Fibroblast of gingiva (primary cell): ENCODE measurements at regions not wholly inside any gene's neighbourhood (a gene's known extent, or its start where the extent isn't known, plus 50 kb on each side); places are given as distances from the start of the nearest gene placed in this dataset.
A peak's percentile ranks its signal among the peaks of the same experiment; 100 is the strongest.

Source experiments
- DNase-seq: peaks from one replicate; pipeline ENCODE4 v3.0.0-alpha.2; 2011; ENCODE audit warnings: low read depth

- DNase-seq: no peak
Observed at GRCh38 chr4:124321364-124321763, 391.2 kb downstream of the ANKRD50 start.

- peak; percentile 50 for DNase-seq
Observed at GRCh38 chr4:124322234-124323065, 390.1 kb downstream of the ANKRD50 start.

- no peak for DNase-seq
Observed at GRCh38 chr4:124325690-124326089, 386.8 kb downstream of the ANKRD50 start.

- DNase-seq: no peak
Observed at GRCh38 chr4:124329134-124329533, 383.4 kb downstream of the ANKRD50 start.

GRCh38 chr4:124330045-124330444, 382.5 kb downstream of the ANKRD50 start:
- DNase-seq: no peak

- DNase-seq: no peak
Observed at GRCh38 chr4:124331781-124332180, 380.8 kb downstream of the ANKRD50 start.

GRCh38 chr4:124333466-124333865, 379.1 kb downstream of the ANKRD50 start:
- DNase-seq: no peak

- peak; percentile 89 for DNase-seq
Observed at GRCh38 chr4:124334119-124334518, 378.4 kb downstream of the ANKRD50 start.

- DNase-seq: peak; percentile 14
Observed at GRCh38 chr4:124337874-124338273, 374.7 kb downstream of the ANKRD50 start.

GRCh38 chr4:124343661-124344171, 368.8 kb downstream of the ANKRD50 start:
- peak; percentile 73 for DNase-seq

GRCh38 chr4:124372916-124373315, 339.6 kb downstream of the ANKRD50 start:
- DNase-seq: no peak

GRCh38 chr4:124386163-124386562, 326.4 kb downstream of the ANKRD50 start:
- DNase-seq: no peak

- no peak for DNase-seq
Observed at GRCh38 chr4:124386648-124387047, 325.9 kb downstream of the ANKRD50 start.

- DNase-seq: peak; percentile 57
Observed at GRCh38 chr4:124389591-124389990, 322.9 kb downstream of the ANKRD50 start.

- no peak for DNase-seq
Observed at GRCh38 chr4:124390861-124391260, 321.7 kb downstream of the ANKRD50 start.

- DNase-seq: no peak
Observed at GRCh38 chr4:124396333-124396732, 316.2 kb downstream of the ANKRD50 start.

- DNase-seq: no peak
Observed at GRCh38 chr4:124401606-124402005, 310.9 kb downstream of the ANKRD50 start.

- peak; percentile 36 for DNase-seq
Observed at GRCh38 chr4:124409044-124409443, 303.5 kb downstream of the ANKRD50 start.

- peak; percentile 18 for DNase-seq
Observed at GRCh38 chr4:124414276-124415040, 298.1 kb downstream of the ANKRD50 start.

GRCh38 chr4:124415146-124415545, 297.4 kb downstream of the ANKRD50 start:
- peak; percentile 61 for DNase-seq

GRCh38 chr4:124417371-124417770, 295.2 kb downstream of the ANKRD50 start:
- DNase-seq: no peak

GRCh38 chr4:124420166-124420695, 292.3 kb downstream of the ANKRD50 start:
- DNase-seq: no peak

- no peak for DNase-seq
Observed at GRCh38 chr4:124423160-124423559, 289.4 kb downstream of the ANKRD50 start.
